PC-3 (cell line): ENCODE measurements at regions not wholly inside any gene's neighbourhood (a gene's known extent, or its start where the extent isn't known, plus 50 kb on each side); places are given as distances from the start of the nearest gene placed in this dataset.

Experiments
- ATAC-seq: fragments of 200-7000 bp; cut with Tn5 transposase; 2 replicates; pipeline ENCODE4 v1.9.1; 2020; ENCODE audit warnings: mild to moderate bottlenecking, moderate library complexity
- BruUV-seq: library from RNA; stranded (reverse); fragments of 400-500 nt; replicated peaks from 2 replicates; lab custom pipeline; 2021; lab: Mats Ljungman, UMichigan
- CTCF ChIA-PET: fragments of 300-600 bp; sonication (Branson Sonifier 250); formaldehyde crosslinking; loops from one replicate; lab custom pipeline; 2022; ENCODE audit warnings: antibody characterized with exemption; lab: Charles Lee
- POLR2A ChIA-PET: fragments of 300-600 bp; sonication (Branson Sonifier 250); formaldehyde crosslinking; loops from one replicate; lab custom pipeline; 2022; ENCODE audit warnings: antibody characterized with exemption; ENCODE audit not compliant: unreplicated experiment; lab: Charles Lee
- DNase-seq: peaks from one replicate; pipeline ENCODE4 v3.0.0-alpha.2; 2015
- H2AFZ ChIP-seq: fragments of 300-600 bp; sonication (generic); 2 replicates; pipeline ENCODE4 v1.6.0; 2016; ENCODE audit warnings: antibody characterized with exemption, low read length
- H3F3A ChIP-seq: fragments of 300-600 bp; sonication (generic); one replicate; pipeline ENCODE4 v1.6.0; 2017; ENCODE audit warnings: antibody characterized with exemption, low read length, control low read depth, mild to moderate bottlenecking; ENCODE audit not compliant: unreplicated experiment
- H3K27ac ChIP-seq: fragments of 300-600 bp; sonication (generic); 2 replicates; pipeline ENCODE4 v1.5.1; 2016; ENCODE audit warnings: mild to moderate bottlenecking, low read length
- H3K27me3 ChIP-seq: fragments of 300-600 bp; sonication (generic); 2 replicates; pipeline ENCODE4 v1.6.1; 2016; ENCODE audit warnings: low read length, mixed read lengths
- H3K36me3 ChIP-seq: fragments of 300-600 bp; sonication (generic); 2 replicates; pipeline ENCODE4 v1.6.1; 2016; ENCODE audit warnings: low read depth, mixed run types, low read length, mixed read lengths
- H3K4me1 ChIP-seq: fragments of 300-600 bp; sonication (generic); 2 replicates; pipeline ENCODE4 v1.5.1; 2016; ENCODE audit warnings: low read length; ENCODE audit not compliant: insufficient read depth
- H3K4me2 ChIP-seq: fragments of 300-600 bp; sonication (generic); 2 replicates; pipeline ENCODE4 v1.6.0; 2016; ENCODE audit warnings: low read length
- H3K4me3 ChIP-seq: fragments of 300-600 bp; sonication (generic); 2 replicates; pipeline ENCODE4 v1.5.1; 2016; ENCODE audit warnings: mild to moderate bottlenecking, low read length, mixed read lengths
- H3K79me2 ChIP-seq: fragments of 300-600 bp; sonication (generic); 2 replicates; pipeline ENCODE4 v1.6.1; 2017; ENCODE audit warnings: low read length, mixed read lengths
- H3K9ac ChIP-seq: fragments of 300-600 bp; sonication (generic); 2 replicates; pipeline ENCODE4 v1.6.0; 2016; ENCODE audit warnings: mild to moderate bottlenecking, low read length
- H3K9me2 ChIP-seq: fragments of 300-600 bp; sonication (generic); replicated peaks from 2 replicates; pipeline ENCODE4 v1.6.1; 2016; ENCODE audit warnings: mixed run types, low read length, mixed read lengths
- H3K9me3 ChIP-seq: fragments of 300-600 bp; sonication (generic); 2 replicates; pipeline ENCODE4 v1.6.1; 2016; ENCODE audit warnings: low read length, mixed read lengths
- H4K20me1 ChIP-seq: fragments of 300-600 bp; sonication (generic); 2 replicates; pipeline ENCODE4 v1.6.1; 2016; ENCODE audit warnings: low read length, mixed read lengths
- CTCF ChIP-seq: fragments of 300-600 bp; sonication (generic); conservative IDR thresholded peaks from 2 replicates; pipeline ENCODE4 v1.5.1; 2017; ENCODE audit warnings: antibody characterized with exemption, low read depth, mild to moderate bottlenecking, low read length
- EZH2 ChIP-seq: fragments of 300-600 bp; sonication (generic); IDR thresholded peaks from one replicate; pipeline ENCODE4 v1.6.1; 2017; ENCODE audit warnings: antibody characterized with exemption, mild to moderate bottlenecking, low read length; ENCODE audit not compliant: unreplicated experiment
- EZH2phosphoT487 ChIP-seq: fragments of 300-600 bp; sonication (generic); IDR thresholded peaks from 2 replicates; pipeline ENCODE4 v1.6.1; 2018; ENCODE audit warnings: mild to moderate bottlenecking, antibody characterized with exemption, low read length, borderline replicate concordance
- intact Hi-C: fragments of 100-400 bp; cut with micrococcal nuclease; formaldehyde crosslinking; loops from 2 replicates; pipeline ENCODE4 v1.9.0; 2023

GRCh38 chr10:33386926-33387325, 52.5 kb upstream of the NRP1 start:
- Histone ChIP-seq H4K20me1 (no peaks in the 10 kb centered on the region), H3K4me1 (peaks cover 9% of the 10 kb centered on the region), H3F3A (no peaks in the 10 kb centered on the region), H3K9me3 (no peaks in the 10 kb centered on the region), H3K4me3 (no peak overlapping the region), H3K4me2 (no peak overlapping the region), H3K27me3 (no peaks in the 10 kb centered on the region), H3K36me3 (no peaks in the 10 kb centered on the region), H3K9me2 (no peaks in the 10 kb centered on the region), H3K79me2 (no peaks in the 10 kb centered on the region), H3K27ac (no peak overlapping the region), H2AFZ (no peak overlapping the region), H3K9ac (no peak overlapping the region)
- no peak for ATAC-seq
- ChIA-PET CTCF (interaction anchor here (0.6 kb wide), 1 partner anchor 11 kb away, joined by 3 read pairs; no protein-coding TSS in a partner anchor), POLR2A (interaction anchor here (0.6 kb wide), 2 partner anchors 24 to 35 kb away, joined by 5 to 12 read pairs; no protein-coding TSS in a partner anchor)
- TF ChIP-seq EZH2 (no peak), EZH2phosphoT487 (no peak), CTCF (no peak)
- DNase-seq = no peak
- intact Hi-C loops = no loop called here
- BruUV-seq = no TSS peak

GRCh38 chr10:33385686-33386085, 51.2 kb upstream of the NRP1 start:
- Histone ChIP-seq H3K4me1 (peaks cover 9% of the 10 kb centered on the region), H3K9me3 (no peaks in the 10 kb centered on the region), H3K27ac (no peak overlapping the region), H3K4me2 (no peak overlapping the region), H3F3A (no peaks in the 10 kb centered on the region), H2AFZ (peak overlapping the region; percentile 1; the same call in 1 of the 2 replicates), H3K79me2 (no peaks in the 10 kb centered on the region), H3K36me3 (no peaks in the 10 kb centered on the region), H3K9ac (no peak overlapping the region), H4K20me1 (no peaks in the 10 kb centered on the region), H3K27me3 (no peaks in the 10 kb centered on the region), H3K9me2 (no peaks in the 10 kb centered on the region), H3K4me3 (no peak overlapping the region)
- no TSS peak for BruUV-seq
- TF ChIP-seq EZH2 (no peak), CTCF (no peak), EZH2phosphoT487 (no peak)
- ChIA-PET CTCF (no interaction called here), POLR2A (no interaction called here)
- DNase-seq (no peak), ATAC-seq (no peak)
- intact Hi-C loops = no loop called here

GRCh38 chr10:33385015-33385414, 50.5 kb upstream of the NRP1 start:
- BruUV-seq = no TSS peak
- POLR2A ChIA-PET = no interaction called here
- intact Hi-C loops = no loop called here

More at GRCh38 chr10:33385015-33385414, 50.5 kb upstream of the NRP1 start:
- Histone ChIP-seq H3K4me1 (peaks cover 5% of the 10 kb centered on the region), H3K9ac (no peak overlapping the region), H3K27ac (no peak overlapping the region), H3K9me2 (no peaks in the 10 kb centered on the region), H3K4me3 (no peak overlapping the region), H2AFZ (no peak overlapping the region), H3K9me3 (no peaks in the 10 kb centered on the region), H3F3A (no peaks in the 10 kb centered on the region), H4K20me1 (no peaks in the 10 kb centered on the region), H3K36me3 (no peaks in the 10 kb centered on the region), H3K79me2 (no peaks in the 10 kb centered on the region), H3K27me3 (no peaks in the 10 kb centered on the region), H3K4me2 (no peak overlapping the region)
- no peak for ATAC-seq
- CTCF ChIA-PET = no interaction called here
- TF ChIP-seq EZH2phosphoT487 (no peak), EZH2 (no peak), CTCF (no peak)
- DNase-seq = no peak
